Glutamatergic neuron (in vitro differentiated cells): ENCODE measurements at regions not wholly inside any gene's neighbourhood (a gene's known extent, or its start where the extent isn't known, plus 50 kb on each side); places are given as distances from the start of the nearest gene placed in this dataset.

Experiments
- DNase-seq: peaks from one replicate; pipeline ENCODE4 v3.0.0; 2022
- H3K27ac Mint-ChIP-seq: one replicate; pipeline ENCODE4 v1.8.0; 2020; ENCODE audit warnings: mild to moderate bottlenecking, mixed read lengths, inconsistent platforms; ENCODE audit not compliant: unreplicated experiment
- H3K27me3 Mint-ChIP-seq: one replicate; pipeline ENCODE4 v1.8.0; 2020; ENCODE audit warnings: mild to moderate bottlenecking, moderate library complexity, mixed read lengths, inconsistent platforms; ENCODE audit not compliant: unreplicated experiment
- H3K36me3 Mint-ChIP-seq: one replicate; pipeline ENCODE4 v1.8.0; 2020; ENCODE audit warnings: mild to moderate bottlenecking, mixed read lengths, inconsistent platforms; ENCODE audit not compliant: unreplicated experiment
- H3K4me1 Mint-ChIP-seq: one replicate; pipeline ENCODE4 v1.8.0; 2020; ENCODE audit warnings: mild to moderate bottlenecking, low read depth, mixed read lengths, inconsistent platforms; ENCODE audit not compliant: unreplicated experiment
- H3K4me3 Mint-ChIP-seq: one replicate; pipeline ENCODE4 v1.8.0; 2020; ENCODE audit warnings: mild to moderate bottlenecking, mixed read lengths, inconsistent platforms; ENCODE audit not compliant: unreplicated experiment
- H3K9me3 Mint-ChIP-seq: one replicate; pipeline ENCODE4 v1.8.0; 2020; ENCODE audit warnings: mild to moderate bottlenecking, moderate library complexity, mixed read lengths, inconsistent platforms; ENCODE audit not compliant: unreplicated experiment
- CTCF ChIP-seq: fragments of 200-600 bp; sonication (generic); IDR thresholded peaks from one replicate; pipeline ENCODE4 v1.5.0; 2021; ENCODE audit not compliant: partially characterized antibody, unreplicated experiment

DNA sequence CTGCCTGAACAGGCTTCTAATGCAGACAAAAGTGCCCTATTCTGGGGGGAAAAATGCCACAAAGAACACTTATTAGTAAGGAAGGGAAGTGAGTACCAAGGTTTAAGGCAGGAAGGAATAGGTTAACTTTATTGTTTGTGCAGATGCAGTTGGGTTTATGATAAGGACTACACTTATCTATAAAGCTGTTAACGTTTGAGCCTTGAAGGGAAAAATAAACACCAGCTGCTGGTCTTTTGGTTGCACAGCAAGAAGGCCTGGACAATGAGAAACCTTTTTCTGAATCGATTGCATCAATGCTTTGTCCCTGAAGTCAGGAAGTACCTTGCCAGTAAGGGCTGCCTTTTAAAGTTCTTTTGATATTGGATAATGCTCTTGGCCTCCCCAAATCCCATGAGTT is 407.8 kb downstream of the ATP23 start:
- Mint-ChIP-seq H3K36me3 (no peaks in the 10 kb centered on the region), H3K4me1 (no peaks in the 10 kb centered on the region), H3K4me3 (no peak overlapping the region), H3K27me3 (no peaks in the 10 kb centered on the region), H3K9me3 (no peaks in the 10 kb centered on the region), H3K27ac (no peak overlapping the region)
- no peak for TF ChIP-seq CTCF
- no peak for DNase-seq

DNA sequence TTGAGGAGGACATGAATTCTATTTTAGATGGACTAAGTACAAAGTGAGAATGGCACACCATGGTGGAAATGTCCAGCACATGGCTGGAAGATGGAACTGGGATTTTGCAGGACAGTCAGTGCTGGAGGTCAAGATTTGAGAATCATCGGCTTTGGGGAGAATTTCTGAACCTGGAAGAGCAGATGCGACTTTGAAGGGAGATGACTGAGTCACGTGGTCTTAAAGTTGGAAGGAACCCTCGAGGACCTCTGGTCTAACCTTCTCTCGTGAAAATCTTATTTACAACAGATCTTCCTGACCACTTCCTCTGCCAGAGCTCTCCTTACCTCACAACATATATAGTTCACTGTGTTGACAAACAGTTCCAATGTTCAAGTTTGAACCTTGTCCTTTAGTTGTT is 415.4 kb downstream of the ATP23 start:
- TF ChIP-seq CTCF: no peak
- Mint-ChIP-seq H3K27me3 (no peaks in the 10 kb centered on the region), H3K4me1 (no peaks in the 10 kb centered on the region), H3K9me3 (peaks cover 2% of the 10 kb centered on the region), H3K36me3 (no peaks in the 10 kb centered on the region), H3K27ac (no peak overlapping the region), H3K4me3 (no peak overlapping the region)
- no peak for DNase-seq

DNA sequence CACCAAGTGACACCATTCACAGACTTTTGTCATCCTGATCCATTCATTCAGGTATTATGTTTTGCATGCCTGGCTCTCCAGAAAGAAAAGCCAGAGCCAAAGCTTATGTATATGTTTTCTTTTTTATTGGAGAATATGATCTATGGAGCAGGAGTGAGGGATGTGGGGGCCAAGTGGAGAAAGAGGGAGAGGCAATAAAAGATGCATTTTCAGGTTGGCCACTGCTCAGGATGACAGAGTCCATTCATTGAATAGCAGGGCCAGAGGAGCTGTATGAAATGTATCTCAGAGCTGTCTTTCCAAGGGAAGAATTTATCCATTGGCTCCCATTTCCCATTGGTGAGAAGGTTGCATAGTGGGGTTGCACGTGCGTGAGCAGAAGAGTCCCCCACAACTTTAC is 416.1 kb downstream of the ATP23 start:
- Mint-ChIP-seq H3K36me3 (no peaks in the 10 kb centered on the region), H3K4me1 (no peaks in the 10 kb centered on the region), H3K4me3 (no peak overlapping the region), H3K27me3 (no peaks in the 10 kb centered on the region), H3K27ac (no peak overlapping the region), H3K9me3 (peaks cover 2% of the 10 kb centered on the region)
- TF ChIP-seq CTCF: no peak
- DNase-seq: no peak

- peaks cover 2% of the 10 kb centered on the region for H3K9me3 Mint-ChIP-seq
- DNase-seq: no peak
- H3K36me3 Mint-ChIP-seq: no peaks in the 10 kb centered on the region
- H3K4me1 Mint-ChIP-seq: no peaks in the 10 kb centered on the region
- H3K27me3 Mint-ChIP-seq: no peaks in the 10 kb centered on the region
- H3K27ac Mint-ChIP-seq: no peak overlapping the region
- no peak for TF ChIP-seq CTCF
- no peak overlapping the region for H3K4me3 Mint-ChIP-seq
Measured at GRCh38 chr12:58358369-58358768, 417.0 kb downstream of the ATP23 start.

GRCh38 chr12:58359084-58359483 is 417.7 kb downstream of the ATP23 start:
- H3K9me3 Mint-ChIP-seq: peaks cover 2% of the 10 kb centered on the region
- DNase-seq: no peak
- H3K4me1 Mint-ChIP-seq: no peaks in the 10 kb centered on the region
- no peak for TF ChIP-seq CTCF
- H3K27ac Mint-ChIP-seq: no peak overlapping the region
- no peak overlapping the region for H3K4me3 Mint-ChIP-seq
- H3K36me3 Mint-ChIP-seq: no peaks in the 10 kb centered on the region
- H3K27me3 Mint-ChIP-seq: no peaks in the 10 kb centered on the region
